Brain microvascular endothelial cell (primary cell): ENCODE measurements at regions not wholly inside any gene's neighbourhood (a gene's known extent, or its start where the extent isn't known, plus 50 kb on each side); places are given as distances from the start of the nearest gene placed in this dataset.

ENCODE experiments used
- DNase-seq: peaks from one replicate; pipeline ENCODE4 v3.0.0-alpha.2; 2020
- H3K27ac ChIP-seq: fragments of 250-450 bp; sonication (Bioruptor Pico); 2 replicates; pipeline ENCODE4 v1.5.1; 2020; ENCODE audit warnings: mild to moderate bottlenecking, moderate library complexity
- H3K27me3 ChIP-seq: fragments of 250-450 bp; sonication (Bioruptor Pico); replicated peaks from 2 replicates; pipeline ENCODE4 v1.5.1; 2020; ENCODE audit warnings: mild to moderate bottlenecking
- H3K36me3 ChIP-seq: fragments of 250-450 bp; sonication (Bioruptor Pico); replicated peaks from 2 replicates; pipeline ENCODE4 v1.5.1; 2020; ENCODE audit warnings: mild to moderate bottlenecking
- H3K4me3 ChIP-seq: 2 replicates; pipeline ENCODE4 v1.5.1; 2011; ENCODE audit warnings: low read depth, mild to moderate bottlenecking, control low read depth, low read length, moderate library complexity
- CTCF ChIP-seq: IDR thresholded peaks from 2 replicates; pipeline ENCODE4 v1.5.1; 2011; ENCODE audit warnings: low read depth, mild to moderate bottlenecking, moderate library complexity, low read length, control low read depth, inconsistent platforms; ENCODE audit errors: missing control alignments
- in situ Hi-C: cut with HindIII; loops from 2 replicates; pipeline ENCODE4 v1.10.0; 2017; ENCODE audit warnings: low sequenced_read_pairs, low pct_ligation_motif_present

- H3K4me3 ChIP-seq: no peak overlapping the region
- TF ChIP-seq CTCF: no peak
- DNase-seq: no peak
- in situ Hi-C loops: no loop called here
- no peaks in the 10 kb centered on the region for H3K27me3 ChIP-seq
- H3K36me3 ChIP-seq: no peaks in the 10 kb centered on the region
- H3K27ac ChIP-seq: no peak overlapping the region
These were observed 284.8 kb upstream of the PPP2R2D start for GRCh38 chr10:131616040-131616439.

GRCh38 chr10:131617113-131617858 is 283.5 kb upstream of the PPP2R2D start:
- no peak overlapping the region for H3K27ac ChIP-seq
- DNase-seq: no peak
- H3K4me3 ChIP-seq: no peak overlapping the region
- TF ChIP-seq CTCF: no peak
- H3K36me3 ChIP-seq: no peaks in the 10 kb centered on the region
- H3K27me3 ChIP-seq: no peaks in the 10 kb centered on the region
- in situ Hi-C loops: no loop called here

GRCh38 chr10:131618587-131619267 is 282.1 kb upstream of the PPP2R2D start:
- in situ Hi-C loops: no loop called here
- H3K36me3 ChIP-seq: no peaks in the 10 kb centered on the region
- TF ChIP-seq CTCF: no peak
- no peak overlapping the region for H3K27ac ChIP-seq
- DNase-seq: no peak
- no peak overlapping the region for H3K4me3 ChIP-seq
- H3K27me3 ChIP-seq: no peaks in the 10 kb centered on the region

- Histone ChIP-seq H3K27ac (no peak overlapping the region), H3K27me3 (no peaks in the 10 kb centered on the region), H3K4me3 (no peak overlapping the region), H3K36me3 (no peaks in the 10 kb centered on the region)
- DNase-seq: no peak
- TF ChIP-seq CTCF: no peak
- in situ Hi-C loops: no loop called here
These were observed 280.5 kb upstream of the PPP2R2D start for GRCh38 chr10:131620314-131620713.

GRCh38 chr10:131620904-131621303 is 279.9 kb upstream of the PPP2R2D start:
- Histone ChIP-seq H3K27ac (no peak overlapping the region), H3K36me3 (no peaks in the 10 kb centered on the region), H3K27me3 (no peaks in the 10 kb centered on the region), H3K4me3 (no peak overlapping the region)
- no peak for DNase-seq
- no peak for TF ChIP-seq CTCF
- in situ Hi-C loops: no loop called here
